GM18870 (cell line): ENCODE measurements at regions not wholly inside any gene's neighbourhood (a gene's known extent, or its start where the extent isn't known, plus 50 kb on each side); places are given as distances from the start of the nearest gene placed in this dataset.

Experiments used
- ATAC-seq: cut with Tn5 transposase; IDR thresholded peaks from one replicate; pipeline ENCODE4 v1.9.1; 2021; ENCODE audit warnings: moderate library complexity; ENCODE audit not compliant: unreplicated experiment

GRCh38 chr2:148567716-148568115, 76.8 kb upstream of the EPC2 start:
- ATAC-seq = no peak

GRCh38 chr2:148568597-148568996, 76.0 kb upstream of the EPC2 start:
- ATAC-seq = no peak

- no peak for ATAC-seq
Measured at GRCh38 chr2:148569221-148569620, 75.3 kb upstream of the EPC2 start.

GRCh38 chr2:148570989-148571388, 73.6 kb upstream of the EPC2 start:
- ATAC-seq = no peak

GRCh38 chr2:148577845-148578492, 66.6 kb upstream of the EPC2 start:
- ATAC-seq = no peak

DNA sequence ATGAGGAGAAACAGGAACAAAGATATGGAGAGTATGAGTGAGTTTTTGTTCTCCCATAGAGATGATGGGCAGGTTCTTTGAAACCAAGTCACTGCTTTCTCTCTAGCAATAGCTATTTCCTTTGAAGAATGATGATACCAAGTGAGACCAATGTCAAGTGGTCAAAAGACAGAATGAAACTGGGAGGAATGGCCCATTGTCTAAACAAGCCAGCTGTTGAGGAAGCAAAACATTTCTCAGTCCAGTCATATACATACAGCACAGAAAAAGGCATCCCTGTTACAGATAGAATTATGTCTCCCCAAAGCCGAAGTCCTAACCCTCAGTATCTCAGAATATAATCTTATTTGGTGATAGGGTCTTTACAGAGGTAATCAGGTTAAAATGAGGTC, 66.1 kb upstream of the EPC2 start:
- peak; percentile 79 for ATAC-seq

GRCh38 chr2:148582679-148583511, 61.7 kb upstream of the EPC2 start:
- ATAC-seq = no peak

- no peak for ATAC-seq
Measured at GRCh38 chr2:148585696-148586095, 58.9 kb upstream of the EPC2 start.

GRCh38 chr2:148586522-148587128, 57.9 kb upstream of the EPC2 start:
- ATAC-seq = no peak

- no peak for ATAC-seq
Measured at GRCh38 chr2:148590612-148591011, 53.9 kb upstream of the EPC2 start.

DNA sequence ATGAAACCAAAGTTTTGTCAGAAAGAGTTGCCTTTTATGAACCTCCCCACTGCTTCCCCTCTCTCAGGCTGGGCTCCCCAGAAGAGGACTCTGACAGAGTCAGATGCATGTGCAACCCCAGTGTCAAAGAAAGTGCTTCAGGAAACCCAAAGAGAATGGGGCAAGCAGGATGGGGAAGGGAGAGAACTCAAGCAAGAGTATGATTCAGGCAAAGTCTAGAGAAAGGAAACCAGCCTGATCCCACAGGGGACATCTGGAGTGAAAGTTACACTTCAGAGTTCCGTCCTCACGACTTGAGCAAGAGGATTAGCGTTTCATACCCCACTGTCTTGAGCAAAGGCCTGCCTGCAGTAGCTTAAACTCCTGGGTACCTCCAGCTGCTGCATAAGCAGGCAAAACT, 51.8 kb upstream of the EPC2 start:
- ATAC-seq = no peak

GRCh38 chr2:148593421-148593820, 51.1 kb upstream of the EPC2 start:
- no peak for ATAC-seq

GRCh38 chr2:148594216-148594615, 50.3 kb upstream of the EPC2 start:
- ATAC-seq = no peak
